HL-60 (cell line): ENCODE measurements at regions not wholly inside any gene's neighbourhood (a gene's known extent, or its start where the extent isn't known, plus 50 kb on each side); places are given as distances from the start of the nearest gene placed in this dataset.

Experiments
- REST ChIP-seq: IDR thresholded peaks from 2 replicates; pipeline ENCODE4 v1.6.1; 2012; ENCODE audit warnings: low read depth; ENCODE audit not compliant: insufficient replicate concordance
- TF ChIP-seq, protein P1 (sequence below): IDR thresholded peaks from one replicate; pipeline ENCODE4 v1.5.1; 2011; ENCODE audit warnings: low read length, control low read depth, inconsistent platforms; ENCODE audit not compliant: insufficient read depth

GRCh38 chr4:23117826-23118225 is 425.1 kb downstream of the GBA3 start:
- TF ChIP-seq, protein P1, sequence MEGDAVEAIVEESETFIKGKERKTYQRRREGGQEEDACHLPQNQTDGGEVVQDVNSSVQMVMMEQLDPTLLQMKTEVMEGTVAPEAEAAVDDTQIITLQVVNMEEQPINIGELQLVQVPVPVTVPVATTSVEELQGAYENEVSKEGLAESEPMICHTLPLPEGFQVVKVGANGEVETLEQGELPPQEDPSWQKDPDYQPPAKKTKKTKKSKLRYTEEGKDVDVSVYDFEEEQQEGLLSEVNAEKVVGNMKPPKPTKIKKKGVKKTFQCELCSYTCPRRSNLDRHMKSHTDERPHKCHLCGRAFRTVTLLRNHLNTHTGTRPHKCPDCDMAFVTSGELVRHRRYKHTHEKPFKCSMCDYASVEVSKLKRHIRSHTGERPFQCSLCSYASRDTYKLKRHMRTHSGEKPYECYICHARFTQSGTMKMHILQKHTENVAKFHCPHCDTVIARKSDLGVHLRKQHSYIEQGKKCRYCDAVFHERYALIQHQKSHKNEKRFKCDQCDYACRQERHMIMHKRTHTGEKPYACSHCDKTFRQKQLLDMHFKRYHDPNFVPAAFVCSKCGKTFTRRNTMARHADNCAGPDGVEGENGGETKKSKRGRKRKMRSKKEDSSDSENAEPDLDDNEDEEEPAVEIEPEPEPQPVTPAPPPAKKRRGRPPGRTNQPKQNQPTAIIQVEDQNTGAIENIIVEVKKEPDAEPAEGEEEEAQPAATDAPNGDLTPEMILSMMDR = no peak
- no peak for TF ChIP-seq REST
